Upper lobe of left lung (tissue), 6 donors: ENCODE measurements at regions not wholly inside any gene's neighbourhood (a gene's known extent, or its start where the extent isn't known, plus 50 kb on each side); places are given as distances from the start of the nearest gene placed in this dataset.

Experiments
- ATAC-seq, 2 donors: fragments of 200-7000 bp; cut with Tn5 transposase; one replicate each; pipeline ENCODE4 v1.9.1; 2022; ENCODE audit warnings: mild to moderate bottlenecking in 2 of 2, moderate library complexity in 2 of 2; ENCODE audit not compliant: low FRiP score in 2 of 2
- DNase-seq, 2 donors: peaks; one replicate each; pipeline ENCODE4 v3.0.0-alpha.2; 2019 to 2020
- H3K27ac ChIP-seq, 4 donors: fragments of 200-600 bp; sonication (generic); one replicate each; pipeline ENCODE4 v1.5.1; 2016 to 2019
- H3K27me3 ChIP-seq, 4 donors: fragments of 200-600 bp; sonication (generic); one replicate each; pipeline ENCODE4 v1.5.1; 2017 to 2019
- H3K36me3 ChIP-seq, 4 donors: fragments of 200-600 bp; sonication (generic); one replicate each; pipeline ENCODE4 v1.5.1; 2016 to 2019
- H3K4me1 ChIP-seq, 4 donors: fragments of 200-600 bp; sonication (generic); one replicate each; pipeline ENCODE4 v1.5.1; 2018 to 2019
- H3K4me3 ChIP-seq, 4 donors: fragments of 200-600 bp; sonication (generic); one replicate each; pipeline ENCODE4 v1.5.1; 2017 to 2019; ENCODE audit warnings: mild to moderate bottlenecking in 2 of 4, moderate library complexity in 1 of 4
- H3K9me3 ChIP-seq, 4 donors: fragments of 200-600 bp; sonication (generic); one replicate each; pipeline ENCODE4 v1.5.1; 2018 to 2019
- EP300 ChIP-seq, 4 donors: sonication (generic); formaldehyde crosslinking; IDR thresholded peaks; one replicate each; pipeline ENCODE4 v1.5.1; 2017; ENCODE audit warnings: antibody characterized with exemption in 4 of 4, control low read depth in 2 of 4
- POLR2A ChIP-seq, 4 donors: fragments of 450-650 bp; IDR thresholded peaks; one replicate each; pipeline ENCODE4 v1.5.1; 2016 to 2017; ENCODE audit warnings: antibody characterized with exemption in 4 of 4, mild to moderate bottlenecking in 2 of 4
- POLR2AphosphoS5 ChIP-seq, 2 donors: sonication (generic); formaldehyde crosslinking; IDR thresholded peaks; one replicate each; pipeline ENCODE4 v1.5.1; 2017; ENCODE audit warnings: antibody characterized with exemption in 2 of 2
- WGBS, 2 donors: methylation state at CpG; one replicate each; pipeline ENCODE4 v1.1.5; 2017 to 2018; 5-methylcytosine and 5-hydroxymethylcytosine counted together
- TF ChIP-seq, protein P1 (sequence below), 6 experiments: fragments of 450-650 bp in 4 of 6; fragments of 200-600 bp in 2 of 6; sonication (generic) in 2 of 6; IDR thresholded peaks; one replicate each; pipeline ENCODE4 v1.5.1; 2016 to 2019; ENCODE audit warnings: antibody characterized with exemption in 6 of 6
- donor health status: DM: no; HTN: no; CAD: no; lungs with moderate emphysema.
- donor health status: DM: no; HTN: yes; CAD: no; lungs with severe emphysema.

DNA sequence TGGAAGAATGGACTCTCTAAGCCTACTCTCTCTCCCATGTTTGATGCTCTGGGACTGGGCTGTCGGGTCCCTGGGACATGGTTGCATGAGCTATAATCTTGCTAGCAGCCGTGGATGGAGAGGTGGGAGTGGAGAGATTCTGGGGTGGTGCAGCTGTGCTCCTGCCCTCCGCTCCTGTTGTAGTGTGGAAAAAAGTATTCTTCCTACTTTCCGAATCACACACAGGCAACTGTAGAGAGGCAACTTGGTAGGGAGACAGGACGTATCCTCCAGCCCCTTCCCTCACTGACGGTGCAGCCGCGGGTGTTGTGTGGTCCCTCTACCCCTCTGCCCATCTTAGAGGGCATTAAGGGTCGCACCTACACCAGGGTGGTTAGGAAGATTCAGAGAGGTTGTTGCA, 281.4 kb upstream of the TLE3 start:
- 92 to 95% methylated on average over 9 of the region's 9 CpGs for WGBS, 2 donors
- ATAC-seq (no peak), DNase-seq (no peak)
- H3K27ac ChIP-seq = no peak overlapping the region
- peaks cover 11 to 17% (median 15%) of the 10 kb centered on the region in 4 donors for H3K4me1 ChIP-seq
- no peaks in the 10 kb centered on the region for H3K27me3 ChIP-seq
- H3K9me3 ChIP-seq = peaks cover 0 to 5% (median 0%) of the 10 kb centered on the region in 4 donors
- no peaks in the 10 kb centered on the region for H3K36me3 ChIP-seq
- TF ChIP-seq, protein P1, sequence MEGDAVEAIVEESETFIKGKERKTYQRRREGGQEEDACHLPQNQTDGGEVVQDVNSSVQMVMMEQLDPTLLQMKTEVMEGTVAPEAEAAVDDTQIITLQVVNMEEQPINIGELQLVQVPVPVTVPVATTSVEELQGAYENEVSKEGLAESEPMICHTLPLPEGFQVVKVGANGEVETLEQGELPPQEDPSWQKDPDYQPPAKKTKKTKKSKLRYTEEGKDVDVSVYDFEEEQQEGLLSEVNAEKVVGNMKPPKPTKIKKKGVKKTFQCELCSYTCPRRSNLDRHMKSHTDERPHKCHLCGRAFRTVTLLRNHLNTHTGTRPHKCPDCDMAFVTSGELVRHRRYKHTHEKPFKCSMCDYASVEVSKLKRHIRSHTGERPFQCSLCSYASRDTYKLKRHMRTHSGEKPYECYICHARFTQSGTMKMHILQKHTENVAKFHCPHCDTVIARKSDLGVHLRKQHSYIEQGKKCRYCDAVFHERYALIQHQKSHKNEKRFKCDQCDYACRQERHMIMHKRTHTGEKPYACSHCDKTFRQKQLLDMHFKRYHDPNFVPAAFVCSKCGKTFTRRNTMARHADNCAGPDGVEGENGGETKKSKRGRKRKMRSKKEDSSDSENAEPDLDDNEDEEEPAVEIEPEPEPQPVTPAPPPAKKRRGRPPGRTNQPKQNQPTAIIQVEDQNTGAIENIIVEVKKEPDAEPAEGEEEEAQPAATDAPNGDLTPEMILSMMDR (IDR thresholded peaks at IDR 0.05) = no peak
- TF ChIP-seq POLR2A (IDR thresholded peaks at IDR 0.05) = no peak
- TF ChIP-seq POLR2AphosphoS5 (IDR thresholded peaks at IDR 0.05) = no peak
- TF ChIP-seq EP300 (IDR thresholded peaks at IDR 0.05) = no peak
- no peak overlapping the region for H3K4me3 ChIP-seq

DNA sequence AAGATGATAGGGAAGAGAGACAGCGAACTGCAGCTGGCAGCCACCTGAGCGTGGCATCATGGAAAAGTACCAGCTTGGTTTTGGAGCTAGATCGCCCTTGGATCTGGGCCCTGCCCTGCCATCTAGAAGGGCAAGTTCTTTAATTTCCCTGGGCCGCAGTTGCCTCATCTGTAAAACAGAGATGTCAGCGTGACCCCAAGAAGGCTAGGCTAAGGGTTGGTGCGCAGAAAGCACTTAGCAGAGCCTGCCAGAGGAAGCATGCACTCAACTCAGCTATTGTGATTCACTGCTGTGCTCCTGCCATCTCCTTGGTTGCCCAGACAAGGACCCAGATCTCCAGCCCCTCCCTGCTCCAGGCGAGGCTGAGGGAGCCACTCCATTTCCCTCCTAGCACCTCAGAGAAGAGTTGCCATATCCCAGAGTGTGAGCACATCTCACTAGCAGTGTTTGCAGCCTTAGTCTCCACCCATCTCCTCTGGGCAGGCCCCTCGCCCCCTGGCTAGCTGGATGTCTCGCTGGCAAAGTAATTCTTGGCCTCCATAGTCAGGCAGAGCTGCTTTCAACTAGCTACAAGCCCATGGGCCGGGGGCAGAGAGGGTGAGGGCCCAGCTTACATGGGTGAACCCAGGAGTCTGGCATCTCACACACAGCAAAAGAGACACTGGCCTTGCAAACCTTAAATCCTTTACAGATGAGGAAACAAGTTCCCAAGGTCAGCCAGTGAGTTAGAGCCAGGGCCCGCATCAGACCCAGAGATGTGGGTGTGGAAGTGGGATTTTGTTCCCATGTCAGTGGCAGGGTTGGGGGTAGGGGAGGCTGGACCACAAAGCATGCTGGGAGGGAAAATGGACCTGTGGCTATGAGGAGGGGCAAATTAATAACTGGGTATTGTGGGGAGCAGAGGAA, 280.7 kb upstream of the TLE3 start:
- H3K27ac ChIP-seq = no peak overlapping the region
- H3K4me1 ChIP-seq = peaks cover 11 to 17% (median 15%) of the 10 kb centered on the region in 4 donors
- no peaks in the 10 kb centered on the region for H3K36me3 ChIP-seq
- peaks cover 0 to 5% (median 0%) of the 10 kb centered on the region in 4 donors for H3K9me3 ChIP-seq
- no peaks in the 10 kb centered on the region for H3K27me3 ChIP-seq
- ATAC-seq = no peak
- TF ChIP-seq POLR2AphosphoS5 (IDR thresholded peaks at IDR 0.05) = no peak
- WGBS, 2 donors = 93 to 94% methylated on average over 9 to 11 of the region's 11 CpGs
- H3K4me3 ChIP-seq = no peak overlapping the region
- DNase-seq = peak in 1 of 2 donors; percentile 12

DNA sequence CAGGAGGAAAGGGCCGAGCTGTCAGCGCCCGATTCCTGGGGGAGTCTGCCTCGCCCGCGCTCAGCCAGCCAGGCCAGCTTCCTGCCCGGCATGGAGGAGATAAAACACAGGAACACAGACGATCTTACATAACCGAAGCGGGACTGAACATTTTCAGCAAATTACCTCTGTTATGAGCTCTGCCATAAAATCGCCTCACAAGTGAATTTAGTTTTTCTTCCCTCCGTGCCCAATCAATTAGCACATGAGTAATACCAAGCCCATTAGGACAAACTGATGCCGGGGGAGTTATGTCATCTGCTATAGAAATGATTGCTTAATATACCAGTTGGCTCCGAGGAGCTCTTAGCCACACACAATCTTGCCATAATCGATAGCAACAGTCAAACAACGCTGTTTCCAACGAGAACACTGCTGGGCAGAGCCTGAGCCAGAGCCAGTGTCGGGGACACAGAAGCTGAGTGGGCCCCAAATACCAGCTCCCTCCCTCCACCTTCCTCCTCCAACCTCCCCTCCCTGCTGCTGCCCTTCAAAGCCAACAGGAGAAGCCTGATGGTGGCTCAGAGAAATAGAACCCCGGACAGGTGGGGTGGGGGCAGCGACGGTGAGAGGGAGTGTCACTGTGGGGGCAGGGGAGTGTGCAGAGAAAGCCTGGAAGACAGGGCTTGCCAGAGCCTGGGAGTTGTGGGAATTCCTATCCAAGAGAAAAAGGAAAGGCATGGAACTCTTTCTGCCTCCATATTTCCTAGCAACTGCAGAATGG, 279.4 kb upstream of the TLE3 start:
- H3K4me1 ChIP-seq = peaks cover 11 to 17% (median 15%) of the 10 kb centered on the region in 4 donors
- peak; percentile 24 to 81 for DNase-seq
- H3K27ac ChIP-seq = no peak overlapping the region
- TF ChIP-seq, protein P1 (IDR thresholded peaks at IDR 0.05) = no peak
- TF ChIP-seq POLR2A (IDR thresholded peaks at IDR 0.05) (no peak), EP300 (IDR thresholded peaks at IDR 0.05) (no peak), POLR2AphosphoS5 (IDR thresholded peaks at IDR 0.05) (no peak)
- H3K4me3 ChIP-seq = peak overlapping the region in 2 of 4 donors; percentile 1 to 25
- H3K9me3 ChIP-seq = peaks cover 0 to 4% (median 0%) of the 10 kb centered on the region in 4 donors
- WGBS, 2 donors = 9 to 13% methylated on average over 20 to 21 of the region's 21 CpGs
- H3K27me3 ChIP-seq = no peaks in the 10 kb centered on the region
- ATAC-seq = peak in 1 of 2 donors; percentile 77
- H3K36me3 ChIP-seq = no peaks in the 10 kb centered on the region

DNA sequence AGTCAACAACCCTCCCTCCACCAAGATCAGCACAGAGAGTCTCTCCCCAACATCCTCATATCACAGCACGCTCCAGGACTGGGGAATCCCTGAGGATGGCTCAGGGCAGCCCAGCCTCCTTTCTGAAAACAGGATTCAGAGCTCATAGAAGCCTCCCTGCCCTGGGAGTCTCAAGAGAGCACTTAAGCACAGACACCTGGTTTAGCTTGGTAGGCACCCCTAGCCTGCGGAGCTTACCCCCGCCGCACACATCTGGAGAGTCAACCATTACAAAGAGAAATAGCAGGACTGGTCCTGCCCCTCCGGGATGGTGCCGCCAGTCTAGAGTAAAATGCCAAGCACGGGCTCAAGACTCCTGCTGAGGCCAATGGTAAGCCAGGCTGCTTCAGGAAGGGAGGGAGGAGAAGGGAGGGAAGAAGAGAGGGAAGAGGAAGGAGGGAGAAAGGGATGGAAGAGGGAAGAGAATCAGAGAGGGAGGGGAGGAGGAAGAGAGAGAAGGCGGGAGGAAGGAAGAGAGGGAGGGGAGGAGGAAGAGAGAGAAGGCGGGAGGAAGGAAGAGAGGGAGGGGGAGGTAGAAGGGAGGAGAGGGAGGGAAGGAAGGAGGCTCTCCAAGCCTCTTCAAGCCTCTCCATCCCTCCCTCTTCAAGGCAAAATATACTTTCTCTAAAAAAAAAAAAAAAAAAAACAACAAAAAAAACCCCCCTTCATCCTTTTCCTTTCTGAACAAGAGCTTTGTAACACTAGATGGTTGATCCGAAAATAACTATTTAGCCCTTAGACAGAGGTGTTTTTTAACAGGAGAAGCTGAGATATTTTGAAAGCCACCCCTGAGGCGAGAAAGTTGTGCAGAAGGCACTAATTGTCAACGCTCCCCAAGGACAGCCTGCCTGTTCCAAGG, 278.6 kb upstream of the TLE3 start:
- peaks cover 11 to 17% (median 15%) of the 10 kb centered on the region in 4 donors for H3K4me1 ChIP-seq
- peak overlapping the region in 2 of 4 donors; percentile 1 to 25 for H3K4me3 ChIP-seq
- DNase-seq (peak in 1 of 2 donors; percentile 14), ATAC-seq (peak in 1 of 2 donors; percentile 4)
- no peaks in the 10 kb centered on the region for H3K36me3 ChIP-seq
- no peak overlapping the region for H3K27ac ChIP-seq
- no peaks in the 10 kb centered on the region for H3K9me3 ChIP-seq
- H3K27me3 ChIP-seq = no peaks in the 10 kb centered on the region
- no peak for TF ChIP-seq EP300 (IDR thresholded peaks at IDR 0.05)
- TF ChIP-seq POLR2AphosphoS5 (IDR thresholded peaks at IDR 0.05) = no peak
- TF ChIP-seq POLR2A (IDR thresholded peaks at IDR 0.05) = no peak
- TF ChIP-seq, protein P1 (IDR thresholded peaks at IDR 0.05) = no peak
- 48 to 60% methylated on average over 12 of the region's 12 CpGs for WGBS, 2 donors
